Spleen (tissue), 11 donors: ENCODE measurements at regions not wholly inside any gene's neighbourhood (a gene's known extent, or its start where the extent isn't known, plus 50 kb on each side); places are given as distances from the start of the nearest gene placed in this dataset.

Source experiments
- DNase-seq: peaks from one replicate; pipeline ENCODE4 v3.0.0-alpha.2; 2020
- H3K27ac ChIP-seq, 8 donors: fragments of 200-600 bp; sonication (generic) in 7 of 8; 1 replicate in 4 of 8; 2 replicates in 4 of 8; pipeline versions ENCODE4 v1.5.0 to v1.8.0; 2016 to 2021; ENCODE audit warnings: inconsistent platforms in 4 of 8, mild to moderate bottlenecking in 4 of 8, moderate library complexity in 1 of 8
- H3K27me3 ChIP-seq, 7 donors: fragments of 200-600 bp; sonication (generic) in 6 of 7; replicated peaks in 1 of 7; 1 replicate in 4 of 7; 2 replicates in 3 of 7; pipeline versions ENCODE4 v1.5.0 to v1.8.0; 2016 to 2021; ENCODE audit warnings: inconsistent platforms in 3 of 7, mild to moderate bottlenecking in 1 of 7
- H3K36me3 ChIP-seq, 6 donors: fragments of 200-600 bp; sonication (generic) in 5 of 6; 1 replicate in 4 of 6; 2 replicates in 2 of 6; pipeline versions ENCODE4 v1.5.0 to v1.8.0; 2016 to 2021; ENCODE audit warnings: inconsistent platforms in 2 of 6
- H3K4me1 ChIP-seq, 6 donors: fragments of 200-600 bp; sonication (generic) in 5 of 6; 1 replicate in 3 of 6; 2 replicates in 3 of 6; pipeline versions ENCODE4 v1.5.0 to v1.8.0; 2016 to 2021; ENCODE audit warnings: inconsistent platforms in 3 of 6
- H3K4me3 ChIP-seq, 8 donors: fragments of 200-600 bp; sonication (generic) in 7 of 8; 1 replicate in 4 of 8; 2 replicates in 4 of 8; pipeline versions ENCODE4 v1.5.0 to v1.8.0; 2016 to 2021; ENCODE audit warnings: inconsistent platforms in 4 of 8, mild to moderate bottlenecking in 4 of 8, moderate library complexity in 2 of 8
- H3K9me3 ChIP-seq, 8 donors: fragments of 200-600 bp; sonication (generic) in 7 of 8; 1 replicate in 4 of 8; 2 replicates in 4 of 8; pipeline versions ENCODE4 v1.5.0 to v1.8.0; 2016 to 2021; ENCODE audit warnings: inconsistent platforms in 4 of 8
- POLR2A ChIP-seq, 3 donors: fragments of 450-650 bp; IDR thresholded peaks; one replicate each; pipeline ENCODE4 v1.5.1; 2017; ENCODE audit warnings: antibody characterized with exemption in 3 of 3, mild to moderate bottlenecking in 1 of 3
- POLR2AphosphoS5 ChIP-seq, 3 donors: sonication (generic); formaldehyde crosslinking; IDR thresholded peaks; one replicate each; pipeline ENCODE4 v1.5.1; 2017; ENCODE audit warnings: antibody characterized with exemption in 3 of 3
- WGBS, 5 donors: extraction: QIAGEN DNeasy Blood & Tissue Kit in 3 of 5; methylation state at CpG; one replicate each; pipeline versions ENCODE4 v1.1.5 to v1.1.7; 2013 to 2018; 5-methylcytosine and 5-hydroxymethylcytosine counted together
- intact Hi-C: fragments of 100-400 bp; cut with DNase I; formaldehyde crosslinking; loops from one replicate; pipeline ENCODE4 v1.15.0; 2023; ENCODE audit warnings: low total_unique reads
- TF ChIP-seq, protein P1 (sequence below), 11 experiments: fragments of 200-600 bp in 7 of 11; fragments of 450-650 bp in 4 of 11; sonication (generic) in 4 of 11; IDR thresholded peaks in 8 of 11; conservative IDR thresholded peaks in 3 of 11; 1 replicate in 7 of 11; 2 replicates in 4 of 11; pipeline versions ENCODE4 v1.4.0 to v1.8.0; 2016 to 2021; ENCODE audit warnings: antibody characterized with exemption in 11 of 11, inconsistent platforms in 4 of 11, mild to moderate bottlenecking in 1 of 11
- donor health status: healthy with polysubstance abuse.
- donor health status: DM: no; HTN: no; CAD: no; lungs with moderate emphysema.
- donor health status: DM: no; HTN: no; CAD: no.
- donor health status: Bipolar disorder and iron deficiency.
- donor health status: healthy.
- donor health status: DM: no; HTN: no; CAD: no.
- donor health status: DM: yes; HTN: yes; CAD: no.

DNA sequence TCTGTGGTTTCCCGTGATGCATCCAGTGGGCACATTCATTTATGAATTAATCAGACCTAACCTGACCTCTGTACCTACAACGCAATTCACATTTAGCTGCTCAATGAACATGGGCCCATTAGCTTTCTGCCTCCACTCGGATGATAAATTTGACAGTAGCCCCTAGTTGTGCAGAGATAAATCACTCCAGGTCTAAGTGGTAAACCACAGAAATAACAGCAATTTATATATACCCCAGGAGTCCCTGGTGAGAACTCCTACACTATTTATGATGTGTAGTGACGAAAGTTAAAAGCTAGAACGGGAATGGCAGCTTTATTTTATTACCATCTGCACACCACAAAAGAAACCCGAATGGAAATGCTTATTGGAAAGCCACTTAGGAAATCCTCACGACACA lies 371.5 kb downstream of the HAPSTR1 start:
- H3K4me3 ChIP-seq: no peak overlapping the region
- H3K27ac ChIP-seq: no peak overlapping the region
- intact Hi-C loops: no loop called here
- H3K9me3 ChIP-seq: no peaks in the 10 kb centered on the region
- DNase-seq: no peak
- H3K4me1 ChIP-seq: no peaks in the 10 kb centered on the region
- WGBS, 5 donors: 53 to 60% (median 56%) methylated on average over 7 of the region's 7 CpGs
- no peaks in the 10 kb centered on the region for H3K27me3 ChIP-seq
- TF ChIP-seq, protein P1, sequence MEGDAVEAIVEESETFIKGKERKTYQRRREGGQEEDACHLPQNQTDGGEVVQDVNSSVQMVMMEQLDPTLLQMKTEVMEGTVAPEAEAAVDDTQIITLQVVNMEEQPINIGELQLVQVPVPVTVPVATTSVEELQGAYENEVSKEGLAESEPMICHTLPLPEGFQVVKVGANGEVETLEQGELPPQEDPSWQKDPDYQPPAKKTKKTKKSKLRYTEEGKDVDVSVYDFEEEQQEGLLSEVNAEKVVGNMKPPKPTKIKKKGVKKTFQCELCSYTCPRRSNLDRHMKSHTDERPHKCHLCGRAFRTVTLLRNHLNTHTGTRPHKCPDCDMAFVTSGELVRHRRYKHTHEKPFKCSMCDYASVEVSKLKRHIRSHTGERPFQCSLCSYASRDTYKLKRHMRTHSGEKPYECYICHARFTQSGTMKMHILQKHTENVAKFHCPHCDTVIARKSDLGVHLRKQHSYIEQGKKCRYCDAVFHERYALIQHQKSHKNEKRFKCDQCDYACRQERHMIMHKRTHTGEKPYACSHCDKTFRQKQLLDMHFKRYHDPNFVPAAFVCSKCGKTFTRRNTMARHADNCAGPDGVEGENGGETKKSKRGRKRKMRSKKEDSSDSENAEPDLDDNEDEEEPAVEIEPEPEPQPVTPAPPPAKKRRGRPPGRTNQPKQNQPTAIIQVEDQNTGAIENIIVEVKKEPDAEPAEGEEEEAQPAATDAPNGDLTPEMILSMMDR (IDR thresholded peaks at IDR 0.05 in 8 of 11, conservative IDR thresholded peaks at IDR 0.05 in 3 of 11): no peak
- TF ChIP-seq POLR2A (IDR thresholded peaks at IDR 0.05) (no peak), POLR2AphosphoS5 (IDR thresholded peaks at IDR 0.05) (no peak)
- H3K36me3 ChIP-seq: no peaks in the 10 kb centered on the region

- H3K9me3 ChIP-seq: no peaks in the 10 kb centered on the region
- TF ChIP-seq, protein P1 (IDR thresholded peaks at IDR 0.05 in 8 of 11, conservative IDR thresholded peaks at IDR 0.05 in 3 of 11): no peak
- TF ChIP-seq POLR2A (IDR thresholded peaks at IDR 0.05) (no peak), POLR2AphosphoS5 (IDR thresholded peaks at IDR 0.05) (no peak)
- no peaks in the 10 kb centered on the region for H3K4me1 ChIP-seq
- H3K4me3 ChIP-seq: no peak overlapping the region
- intact Hi-C loops: no loop called here
- no peaks in the 10 kb centered on the region for H3K27me3 ChIP-seq
- no peak overlapping the region for H3K27ac ChIP-seq
- no peak for DNase-seq
- 76 to 90% (median 89%) methylated on average over 3 of the region's 3 CpGs for WGBS, 5 donors
- H3K36me3 ChIP-seq: no peaks in the 10 kb centered on the region
These were observed 372.0 kb downstream of the HAPSTR1 start for GRCh38 chr16:9463461-9463860.

- no peak for DNase-seq
- H3K9me3 ChIP-seq: peaks cover 0 to 10% (median 3%) of the 10 kb centered on the region in 8 donors
- 70 to 83% (median 78%) methylated on average over 4 of the region's 4 CpGs for WGBS, 5 donors
- intact Hi-C loops: no loop called here
- TF ChIP-seq POLR2A (IDR thresholded peaks at IDR 0.05) (no peak), POLR2AphosphoS5 (IDR thresholded peaks at IDR 0.05) (no peak)
- TF ChIP-seq, protein P1 (IDR thresholded peaks at IDR 0.05 in 8 of 11, conservative IDR thresholded peaks at IDR 0.05 in 3 of 11): no peak
- no peak overlapping the region for H3K4me3 ChIP-seq
- H3K4me1 ChIP-seq: no peaks in the 10 kb centered on the region
- peaks cover 0 to 5% (median 0%) of the 10 kb centered on the region in 7 donors for H3K27me3 ChIP-seq
- H3K36me3 ChIP-seq: no peaks in the 10 kb centered on the region
- no peak overlapping the region for H3K27ac ChIP-seq
These were observed 373.7 kb downstream of the HAPSTR1 start for GRCh38 chr16:9465161-9465560.

GRCh38 chr16:9469512-9469911 lies 378.1 kb downstream of the HAPSTR1 start:
- intact Hi-C loops: no loop called here
- H3K27me3 ChIP-seq: peaks cover 0 to 5% (median 0%) of the 10 kb centered on the region in 7 donors
- H3K9me3 ChIP-seq: peaks cover 0 to 11% (median 5%) of the 10 kb centered on the region in 8 donors
- no peak overlapping the region for H3K4me3 ChIP-seq
- H3K4me1 ChIP-seq: no peaks in the 10 kb centered on the region
- no peak for DNase-seq
- no peak for TF ChIP-seq POLR2A (IDR thresholded peaks at IDR 0.05)
- TF ChIP-seq, protein P1 (IDR thresholded peaks at IDR 0.05 in 8 of 11, conservative IDR thresholded peaks at IDR 0.05 in 3 of 11): no peak
- no peak for TF ChIP-seq POLR2AphosphoS5 (IDR thresholded peaks at IDR 0.05)
- H3K36me3 ChIP-seq: no peaks in the 10 kb centered on the region
- H3K27ac ChIP-seq: no peak overlapping the region
